ENCODE measurements at regions not wholly inside any gene's neighbourhood (a gene's known extent, or its start where the extent isn't known, plus 50 kb on each side); places are given as distances from the start of the nearest gene placed in this dataset.

DNA sequence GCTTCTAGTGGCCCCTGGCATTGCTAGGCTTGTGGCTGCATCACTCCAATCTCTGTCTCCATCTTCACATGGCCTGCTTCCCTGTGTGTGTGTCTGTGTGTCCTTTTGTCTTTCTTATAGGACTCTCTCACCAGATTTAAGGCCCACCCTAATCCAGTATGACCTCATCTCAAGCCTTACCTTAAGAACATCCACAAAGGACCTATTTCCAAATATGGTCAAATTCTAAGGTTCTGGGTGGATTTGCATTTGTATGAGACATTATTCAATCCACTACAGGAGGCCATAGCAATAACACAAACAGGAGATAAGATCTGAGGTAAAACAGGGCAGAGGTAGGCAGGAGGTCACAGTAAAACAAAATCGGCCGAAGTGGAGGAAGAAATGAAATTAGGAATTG is 375.9 kb downstream of the BTG1 start:
- no peak for DNase-seq
- H3K36me3 ChIP-seq, result no peaks in the 10 kb centered on the region
- TF ChIP-seq, protein P1, sequence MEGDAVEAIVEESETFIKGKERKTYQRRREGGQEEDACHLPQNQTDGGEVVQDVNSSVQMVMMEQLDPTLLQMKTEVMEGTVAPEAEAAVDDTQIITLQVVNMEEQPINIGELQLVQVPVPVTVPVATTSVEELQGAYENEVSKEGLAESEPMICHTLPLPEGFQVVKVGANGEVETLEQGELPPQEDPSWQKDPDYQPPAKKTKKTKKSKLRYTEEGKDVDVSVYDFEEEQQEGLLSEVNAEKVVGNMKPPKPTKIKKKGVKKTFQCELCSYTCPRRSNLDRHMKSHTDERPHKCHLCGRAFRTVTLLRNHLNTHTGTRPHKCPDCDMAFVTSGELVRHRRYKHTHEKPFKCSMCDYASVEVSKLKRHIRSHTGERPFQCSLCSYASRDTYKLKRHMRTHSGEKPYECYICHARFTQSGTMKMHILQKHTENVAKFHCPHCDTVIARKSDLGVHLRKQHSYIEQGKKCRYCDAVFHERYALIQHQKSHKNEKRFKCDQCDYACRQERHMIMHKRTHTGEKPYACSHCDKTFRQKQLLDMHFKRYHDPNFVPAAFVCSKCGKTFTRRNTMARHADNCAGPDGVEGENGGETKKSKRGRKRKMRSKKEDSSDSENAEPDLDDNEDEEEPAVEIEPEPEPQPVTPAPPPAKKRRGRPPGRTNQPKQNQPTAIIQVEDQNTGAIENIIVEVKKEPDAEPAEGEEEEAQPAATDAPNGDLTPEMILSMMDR (IDR thresholded peaks at IDR 0.05), result no peak
- no peak for TF ChIP-seq POLR2AphosphoS5 (IDR thresholded peaks at IDR 0.05)
- no peak for TF ChIP-seq POLR2A (IDR thresholded peaks at IDR 0.05)
- TF ChIP-seq EP300 (IDR thresholded peaks at IDR 0.05), result no peak
- H3K4me3 ChIP-seq, result no peak overlapping the region
- no peaks in the 10 kb centered on the region for H3K9me3 ChIP-seq
- no peaks in the 10 kb centered on the region for H3K27me3 ChIP-seq
- no peak overlapping the region for H3K27ac ChIP-seq
- peaks cover 0 to 14% (median 10%) of the 10 kb centered on the region in 4 donors for H3K4me1 ChIP-seq
- 92 to 96% methylated on average over 2 of the region's 2 CpGs for WGBS, 2 donors
- intact Hi-C loops (cut with DNase I), result no loop called here

DNA sequence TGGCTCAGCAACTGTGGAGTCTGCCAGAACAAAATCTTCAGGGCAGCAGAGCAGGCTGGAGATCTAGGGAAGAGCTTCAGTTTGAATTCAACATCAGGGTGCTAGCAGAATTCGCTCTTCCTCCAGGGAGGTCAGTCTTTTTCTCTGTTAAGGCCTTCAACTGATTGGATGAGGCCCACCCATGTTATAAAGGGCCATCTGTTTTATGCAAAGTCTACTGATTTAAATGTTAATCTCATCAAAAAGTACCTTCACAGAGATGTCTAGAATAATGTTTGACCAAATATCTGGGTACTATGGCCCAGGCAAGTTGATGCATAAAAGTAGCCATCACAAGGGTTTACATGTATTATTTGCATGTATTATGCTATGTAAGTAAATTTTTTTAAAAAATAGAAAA is 378.4 kb downstream of the BTG1 start:
- no peak for TF ChIP-seq POLR2AphosphoS5 (IDR thresholded peaks at IDR 0.05)
- TF ChIP-seq EP300 (IDR thresholded peaks at IDR 0.05), result no peak
- TF ChIP-seq, protein P1 (IDR thresholded peaks at IDR 0.05), result no peak
- no peak for TF ChIP-seq POLR2A (IDR thresholded peaks at IDR 0.05)
- H3K36me3 ChIP-seq, result no peaks in the 10 kb centered on the region
- H3K4me3 ChIP-seq, result no peak overlapping the region
- DNase-seq, result no peak
- no peak overlapping the region for H3K27ac ChIP-seq
- no peaks in the 10 kb centered on the region for H3K9me3 ChIP-seq
- no peaks in the 10 kb centered on the region for H3K4me1 ChIP-seq
- intact Hi-C loops (cut with DNase I), result no loop called here
- WGBS, 2 donors, result 90 to 92% methylated on average over 1 of the region's 1 CpG
- no peaks in the 10 kb centered on the region for H3K27me3 ChIP-seq

DNA sequence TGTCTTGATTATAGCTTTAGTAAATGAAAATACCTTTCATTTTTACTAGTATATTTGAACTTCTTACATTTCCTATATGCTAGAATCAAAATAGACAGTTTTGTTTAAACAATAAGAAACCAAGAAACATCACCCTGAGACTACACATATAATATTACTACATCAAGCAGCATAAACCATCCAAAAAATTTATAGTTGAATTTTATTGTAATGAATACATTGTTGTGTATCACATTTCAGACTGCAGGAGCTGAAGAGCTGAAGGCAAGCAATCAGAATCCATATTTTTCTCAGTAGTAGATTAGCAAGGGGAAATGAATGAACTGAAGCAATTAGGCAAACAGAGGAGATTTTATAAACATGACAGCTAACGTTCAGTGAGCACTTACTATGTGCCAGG is 379.2 kb downstream of the BTG1 start:
- no peaks in the 10 kb centered on the region for H3K27me3 ChIP-seq
- H3K4me3 ChIP-seq, result no peak overlapping the region
- H3K36me3 ChIP-seq, result no peaks in the 10 kb centered on the region
- H3K27ac ChIP-seq, result no peak overlapping the region
- WGBS, 2 donors, result 57 to 79% methylated on average over 1 of the region's 1 CpG
- H3K9me3 ChIP-seq, result no peaks in the 10 kb centered on the region
- DNase-seq, result no peak
- intact Hi-C loops (cut with DNase I), result no loop called here
- H3K4me1 ChIP-seq, result no peaks in the 10 kb centered on the region
- TF ChIP-seq POLR2AphosphoS5 (IDR thresholded peaks at IDR 0.05), result no peak
- TF ChIP-seq EP300 (IDR thresholded peaks at IDR 0.05), result no peak
- TF ChIP-seq, protein P1 (IDR thresholded peaks at IDR 0.05), result no peak
- TF ChIP-seq POLR2A (IDR thresholded peaks at IDR 0.05), result no peak

DNA sequence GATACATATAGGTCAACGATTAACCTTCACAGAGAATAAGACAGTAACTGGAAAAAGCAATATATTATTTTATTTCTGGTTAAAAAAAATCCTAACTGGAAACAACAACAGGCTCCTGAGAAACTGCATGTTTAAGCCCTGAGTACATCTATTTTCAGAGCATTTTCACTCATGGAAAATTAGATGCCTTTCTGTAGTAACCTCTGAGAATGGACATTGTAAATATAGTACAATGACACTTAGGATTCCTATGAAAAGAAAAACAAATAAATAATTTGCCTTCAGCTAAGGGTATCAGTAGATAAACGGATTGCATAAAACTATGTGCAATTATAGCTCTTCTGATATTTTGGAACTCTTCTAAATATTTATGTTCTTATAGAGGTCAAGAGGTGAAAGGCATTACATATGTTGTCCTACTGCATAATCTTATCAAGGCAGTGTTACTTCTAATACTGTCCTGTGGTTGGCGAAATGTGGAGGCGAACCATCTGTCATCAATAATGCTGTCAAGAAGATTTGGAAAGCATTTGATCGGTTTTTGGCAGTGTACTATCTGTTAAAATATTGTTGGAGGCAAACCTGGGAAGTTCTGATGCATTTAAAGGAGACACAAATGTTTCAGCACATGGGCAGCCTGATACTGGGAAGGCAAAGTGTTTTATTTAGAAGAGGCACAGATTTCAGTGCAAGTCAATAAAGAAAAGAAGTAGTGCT is 381.8 kb downstream of the BTG1 start:
- H3K9me3 ChIP-seq, result peaks cover 0 to 5% (median 1%) of the 10 kb centered on the region in 4 donors
- H3K27me3 ChIP-seq, result no peaks in the 10 kb centered on the region
- intact Hi-C loops (cut with DNase I), result no loop called here
- DNase-seq, result no peak
- no peak for TF ChIP-seq POLR2AphosphoS5 (IDR thresholded peaks at IDR 0.05)
- no peak for TF ChIP-seq POLR2A (IDR thresholded peaks at IDR 0.05)
- TF ChIP-seq, protein P1 (IDR thresholded peaks at IDR 0.05), result no peak
- no peak for TF ChIP-seq EP300 (IDR thresholded peaks at IDR 0.05)
- no peaks in the 10 kb centered on the region for H3K36me3 ChIP-seq
- WGBS, 2 donors, result 78 to 87% methylated on average over 5 of the region's 5 CpGs
- H3K4me3 ChIP-seq, result no peak overlapping the region
- no peak overlapping the region for H3K27ac ChIP-seq
- no peaks in the 10 kb centered on the region for H3K4me1 ChIP-seq

DNA sequence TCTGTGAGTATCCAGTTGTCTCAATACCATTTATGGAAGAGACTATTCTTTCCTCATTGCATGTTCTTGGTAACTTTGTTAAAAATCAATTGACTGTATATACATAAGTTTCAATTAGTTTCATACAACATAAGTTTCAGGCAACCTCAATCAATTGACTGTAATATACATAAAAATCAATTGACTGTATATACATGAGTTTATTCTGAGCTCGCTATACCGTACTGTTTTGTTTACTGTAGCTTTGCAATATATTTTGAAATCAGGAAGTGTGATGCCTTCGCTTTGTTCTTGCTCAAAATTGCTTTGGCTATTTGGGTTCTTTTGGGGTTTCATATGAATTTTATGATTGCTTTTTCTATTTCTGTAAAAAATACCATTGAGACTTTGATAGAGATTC is 392.0 kb downstream of the BTG1 start:
- peaks cover 0 to 4% (median 2%) of the 10 kb centered on the region in 4 donors for H3K9me3 ChIP-seq
- intact Hi-C loops (cut with DNase I), result no loop called here
- no peak overlapping the region for H3K4me3 ChIP-seq
- no peak overlapping the region for H3K27ac ChIP-seq
- no peaks in the 10 kb centered on the region for H3K4me1 ChIP-seq
- H3K36me3 ChIP-seq, result no peaks in the 10 kb centered on the region
- DNase-seq, result no peak
- WGBS, 2 donors, result 96 to 98% methylated on average over 3 of the region's 3 CpGs
- no peaks in the 10 kb centered on the region for H3K27me3 ChIP-seq
- no peak for TF ChIP-seq POLR2AphosphoS5 (IDR thresholded peaks at IDR 0.05)
- TF ChIP-seq, protein P1 (IDR thresholded peaks at IDR 0.05), result no peak

All from sigmoid colon (tissue), 6 donors.